Heart right ventricle (tissue), 16 donors: ENCODE measurements at regions not wholly inside any gene's neighbourhood (a gene's known extent, or its start where the extent isn't known, plus 50 kb on each side); places are given as distances from the start of the nearest gene placed in this dataset.

Experiments used
- ATAC-seq, 8 donors: fragments of 200-7000 bp; cut with Tn5 transposase; one replicate each; pipeline ENCODE4 v1.9.1; 2020; ENCODE audit warnings: mild to moderate bottlenecking in 8 of 8, moderate library complexity in 8 of 8, moderate number of reproducible peaks in 1 of 8
- DNase-seq, 2 donors: peaks; one replicate each; pipeline ENCODE4 v3.0.0-alpha.2; 2020
- H3K27ac ChIP-seq, 10 donors: fragments of 200-600 bp; sonication (generic) in 2 of 10; one replicate each; pipeline versions ENCODE4 v1.5.0 to v1.8.0; 2020 to 2022; ENCODE audit warnings: mild to moderate bottlenecking in 3 of 10
- H3K27me3 ChIP-seq, 7 donors: fragments of 200-600 bp; one replicate each; pipeline ENCODE4 v1.8.0; 2021 to 2022; ENCODE audit warnings: mild to moderate bottlenecking in 2 of 7
- H3K36me3 ChIP-seq, 9 donors: fragments of 200-600 bp; sonication (generic) in 1 of 9; one replicate each; pipeline versions ENCODE4 v1.5.0 to v1.8.0; 2020 to 2022; ENCODE audit warnings: mild to moderate bottlenecking in 2 of 9
- H3K4me1 ChIP-seq, 9 donors: fragments of 200-600 bp; sonication (generic) in 1 of 9; one replicate each; pipeline versions ENCODE4 v1.5.0 to v1.8.0; 2020 to 2022; ENCODE audit warnings: mild to moderate bottlenecking in 4 of 9
- H3K4me3 ChIP-seq, 10 donors: fragments of 200-600 bp; sonication (generic) in 2 of 10; one replicate each; pipeline versions ENCODE4 v1.5.0 to v1.8.0; 2020 to 2022; ENCODE audit warnings: mild to moderate bottlenecking in 7 of 10, moderate library complexity in 2 of 10
- H3K9me3 ChIP-seq, 11 donors: fragments of 200-600 bp in 10 of 11; sonication (generic) in 2 of 11; one replicate each; pipeline versions ENCODE4 v1.5.0 to v1.8.0; 2013 to 2022; ENCODE audit warnings: mild to moderate bottlenecking in 2 of 11, control low read depth in 1 of 11, moderate library complexity in 1 of 11
- CTCF ChIP-seq, 9 donors: fragments of 200-600 bp; sonication (generic) in 2 of 9; IDR thresholded peaks; one replicate each; pipeline versions ENCODE4 v1.5.0 to v1.8.0; 2021 to 2022; ENCODE audit warnings: antibody characterized with exemption in 9 of 9, mild to moderate bottlenecking in 5 of 9, moderate library complexity in 1 of 9
- WGBS, 2 donors: extraction: QIAGEN DNeasy Blood & Tissue Kit; methylation state at CpG; one replicate each; pipeline ENCODE4 v1.1.7; 2013; ENCODE audit warnings: inconsistent platforms in 1 of 2; 5-methylcytosine and 5-hydroxymethylcytosine counted together
- intact Hi-C, 10 donors: fragments of 100-400 bp; cut with DNase I; formaldehyde crosslinking; loops; one replicate each; pipeline versions ENCODE4 v1.11.1 to v1.14.2; 2022
- donor health status: Arrhythmogenic right ventricular cardiomyopathy.
- donor health status: ischemic (EF 13 %, LVEDD 7.1; RV severe dilation, severe dysfunction).
- donor health status: healthy with polysubstance abuse.
- donor health status: DM: no; HTN: yes; CAD: no.
- donor health status: DM: no; HTN: no; CAD: no.
- donor health status: ischemic (EF 25% LVEDD 6.9; RV normal size, moderate dysfunction).
- donor health status: ischemic (EF 25% LVEDD 5.7; RV mildly dilated, moderate dysfunction).
- donor health status: healthy.
- donor health status: DM: yes; HTN: yes; CAD: no.
- donor health status: Ischemic cardiomyopathy.
- donor health status: ischemic (EF 35%, LVEDD 5.7; RV mildly dilated, moderate dysfunction).
- donor health status: nonischemic (EF 11% LVEDD 7.7; RV severe dilation, severe dysfunction).
- donor health status: DM: yes; HTN: yes; CAD: no.
- donor health status: PGD.
- donor health status: ischemic (EF 29% LVEDD 5.4; RV normal size, mild dysfunction).
- donor health status: nonischemic (EF 23%, LVEDD 6.1; RV moderate dilation, normal function).

DNA sequence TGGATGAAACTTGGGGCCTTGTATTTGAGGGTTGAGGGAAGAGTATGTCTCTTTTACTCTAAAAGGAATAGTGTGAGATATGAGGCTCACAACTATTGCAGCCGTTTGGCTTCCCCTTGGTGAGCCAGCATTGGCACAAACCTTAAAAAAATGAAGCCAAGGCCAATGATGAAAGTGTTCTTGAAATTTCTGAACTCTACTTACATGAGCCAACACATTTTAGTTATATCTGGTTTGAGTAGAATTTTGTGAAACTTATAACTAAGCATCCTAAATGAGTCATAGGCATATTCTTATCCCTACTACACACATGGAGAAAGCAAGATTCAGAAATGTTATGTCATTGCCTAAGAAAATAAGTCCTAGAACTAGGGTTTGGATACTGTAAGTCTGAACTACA lies 55.3 kb upstream of the ACSS3 start:
- peak in 3 of 8 donors; percentile 42 to 72 (median 51) for ATAC-seq
- 44 to 59% methylated on average over 1 of the region's 1 CpG for WGBS, 2 donors

GRCh38 chr12:81021834-81022233 lies 56.0 kb upstream of the ACSS3 start:
- no peaks in the 10 kb centered on the region for H3K9me3 ChIP-seq
- no peaks in the 10 kb centered on the region for H3K36me3 ChIP-seq
- intact Hi-C loops = no loop called here
- H3K27me3 ChIP-seq = no peaks in the 10 kb centered on the region
- DNase-seq (no peak), ATAC-seq (peak in 4 of 8 donors; percentile 56 to 75 (median 61))
- H3K27ac ChIP-seq = no peak overlapping the region
- no peak for TF ChIP-seq CTCF (IDR thresholded peaks at IDR 0.05)
- WGBS, 2 donors = 67 to 70% methylated on average over 1 of the region's 1 CpG
- H3K4me1 ChIP-seq = peaks cover 0 to 14% (median 0%) of the 10 kb centered on the region in 9 donors
- H3K4me3 ChIP-seq = no peak overlapping the region

More for the DNA sequence above, 55.3 kb upstream of the ACSS3 start:
- H3K9me3 ChIP-seq = no peaks in the 10 kb centered on the region
- H3K36me3 ChIP-seq = no peaks in the 10 kb centered on the region
- DNase-seq = no peak
- H3K27me3 ChIP-seq = no peaks in the 10 kb centered on the region
- H3K27ac ChIP-seq = no peak overlapping the region
- H3K4me1 ChIP-seq = peaks cover 0 to 14% (median 0%) of the 10 kb centered on the region in 9 donors
- intact Hi-C loops = no loop called here
- no peak overlapping the region for H3K4me3 ChIP-seq
- no peak for TF ChIP-seq CTCF (IDR thresholded peaks at IDR 0.05)

DNA sequence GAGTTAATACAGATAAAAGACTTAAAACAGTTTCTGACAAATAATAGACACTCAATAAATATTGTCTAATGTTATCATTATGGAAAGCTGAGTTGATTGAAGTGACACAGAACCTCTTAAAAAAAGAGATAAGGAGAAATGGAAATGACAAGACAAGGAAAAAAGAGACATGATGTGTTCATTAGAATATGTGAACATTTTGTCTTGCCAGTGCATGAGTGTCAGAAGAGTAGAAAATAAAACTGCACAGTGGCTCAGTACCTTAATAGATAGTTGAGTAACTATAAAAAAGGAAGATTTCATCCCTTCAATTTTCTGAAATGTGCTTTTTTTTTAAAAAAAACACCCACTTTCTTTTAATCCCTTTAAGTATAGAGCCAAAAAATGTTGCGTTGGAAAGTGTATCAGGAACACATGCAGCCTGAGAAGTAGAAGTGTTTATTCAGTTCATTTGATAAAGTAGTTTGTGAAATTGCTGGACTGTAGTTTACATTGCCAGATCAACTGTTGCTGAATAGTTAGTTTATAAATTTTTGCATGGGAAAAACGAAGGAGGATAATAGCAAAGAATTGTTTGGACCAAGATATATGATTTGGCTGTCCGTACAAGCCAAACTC lies 56.6 kb upstream of the ACSS3 start:
- H3K9me3 ChIP-seq = no peaks in the 10 kb centered on the region
- 49 to 55% methylated on average over 3 of the region's 3 CpGs for WGBS, 2 donors
- intact Hi-C loops = no loop called here
- H3K36me3 ChIP-seq = no peaks in the 10 kb centered on the region
- H3K4me1 ChIP-seq = peaks cover 0 to 14% (median 0%) of the 10 kb centered on the region in 9 donors
- no peak overlapping the region for H3K4me3 ChIP-seq
- no peaks in the 10 kb centered on the region for H3K27me3 ChIP-seq
- H3K27ac ChIP-seq = no peak overlapping the region
- peak in 4 of 8 donors; percentile 45 to 90 (median 66) for ATAC-seq
- TF ChIP-seq CTCF (IDR thresholded peaks at IDR 0.05) = no peak
- DNase-seq = no peak

GRCh38 chr12:81017792-81018191 lies 60.1 kb upstream of the ACSS3 start:
- TF ChIP-seq CTCF (IDR thresholded peaks at IDR 0.05) = no peak
- ATAC-seq = no peak
- DNase-seq = no peak
- WGBS, 2 donors = 85 to 88% methylated on average over 3 of the region's 3 CpGs
- H3K36me3 ChIP-seq = no peaks in the 10 kb centered on the region
- no peak overlapping the region for H3K27ac ChIP-seq
- no peaks in the 10 kb centered on the region for H3K9me3 ChIP-seq
- intact Hi-C loops = no loop called here
- H3K4me1 ChIP-seq = peaks cover 0 to 14% (median 0%) of the 10 kb centered on the region in 9 donors
- H3K27me3 ChIP-seq = no peaks in the 10 kb centered on the region
- no peak overlapping the region for H3K4me3 ChIP-seq
